IPS DF 19.7 (cell line): ENCODE measurements at regions not wholly inside any gene's neighbourhood (a gene's known extent, or its start where the extent isn't known, plus 50 kb on each side); places are given as distances from the start of the nearest gene placed in this dataset.
"Not testable (repeated sequence)": the region's sequence is repeated elsewhere in the genome, so short reads cannot be mapped to it uniquely, and the experiment has no call there.

Experiments used
- DNase-seq: peaks from one replicate; pipeline ENCODE4 v3.0.0-alpha.2; 2013; ENCODE audit warnings: low read depth, low spot score

DNA sequence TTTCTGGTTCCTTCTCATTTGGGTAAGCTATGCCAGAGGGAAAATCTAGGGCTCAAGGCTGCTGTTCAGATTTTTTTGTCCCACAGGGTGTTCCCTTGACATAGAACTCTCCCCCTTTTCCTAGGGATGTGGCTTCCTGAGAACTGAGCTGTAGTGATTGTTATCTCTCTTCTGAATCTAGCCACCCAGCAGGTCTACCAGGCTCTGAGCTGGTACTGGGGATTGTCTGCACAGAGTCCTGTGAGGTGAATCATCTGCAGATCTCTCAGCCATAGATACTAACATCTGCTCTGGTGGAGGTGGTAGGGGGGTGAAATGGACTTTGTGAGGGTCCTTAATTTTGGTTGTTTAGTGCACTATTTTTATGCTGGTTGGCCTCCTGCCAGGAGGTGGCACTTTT is 167.3 kb upstream of the PGR start:
- DNase-seq: no peak

DNA sequence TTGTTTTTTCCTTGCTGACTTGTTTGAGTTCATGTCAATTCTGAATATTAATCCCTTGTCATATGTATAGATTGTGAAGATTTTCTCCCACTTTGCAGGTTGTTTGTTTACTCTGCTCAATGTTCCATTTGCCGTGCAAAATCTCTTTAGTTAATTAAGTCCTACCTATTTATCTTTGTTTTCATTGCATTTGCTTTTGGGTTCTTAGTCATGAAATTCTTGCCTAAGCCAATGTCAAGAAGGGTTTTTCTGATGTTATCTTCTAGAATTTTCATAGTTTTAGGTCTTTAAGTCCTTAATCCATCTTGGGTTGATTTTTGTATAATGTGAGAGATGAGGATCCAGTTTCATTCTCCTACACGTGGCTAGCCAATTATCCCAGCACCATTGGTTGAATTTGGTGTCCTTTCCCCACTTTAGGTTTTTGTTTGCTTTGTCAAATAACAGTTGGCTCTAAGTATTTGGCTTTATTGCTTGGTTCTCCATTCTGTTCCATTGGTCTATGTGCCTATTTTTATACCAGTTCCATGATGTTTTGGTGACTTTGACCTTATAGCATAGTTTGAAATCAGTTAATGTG is 163.1 kb upstream of the PGR start:
- no peak for DNase-seq

DNA sequence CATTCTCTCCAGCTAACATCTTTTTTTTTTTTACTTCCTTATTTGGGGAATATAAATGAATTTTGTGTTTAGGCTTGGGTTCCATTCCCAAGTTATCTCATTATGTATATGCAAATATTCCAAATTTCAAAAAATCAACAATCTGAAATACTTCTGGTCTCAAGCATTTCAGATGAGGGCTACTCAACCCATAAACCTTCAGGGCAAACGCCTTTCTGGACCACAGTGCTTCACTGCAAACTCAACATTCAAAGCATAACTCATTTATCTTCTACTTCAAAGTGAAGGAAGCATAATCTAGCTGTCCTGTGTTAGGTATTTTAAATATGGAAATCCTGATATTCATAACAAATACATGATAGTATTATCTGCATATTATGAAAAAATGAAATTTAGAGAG is 161.7 kb upstream of the PGR start:
- DNase-seq: no peak

DNA sequence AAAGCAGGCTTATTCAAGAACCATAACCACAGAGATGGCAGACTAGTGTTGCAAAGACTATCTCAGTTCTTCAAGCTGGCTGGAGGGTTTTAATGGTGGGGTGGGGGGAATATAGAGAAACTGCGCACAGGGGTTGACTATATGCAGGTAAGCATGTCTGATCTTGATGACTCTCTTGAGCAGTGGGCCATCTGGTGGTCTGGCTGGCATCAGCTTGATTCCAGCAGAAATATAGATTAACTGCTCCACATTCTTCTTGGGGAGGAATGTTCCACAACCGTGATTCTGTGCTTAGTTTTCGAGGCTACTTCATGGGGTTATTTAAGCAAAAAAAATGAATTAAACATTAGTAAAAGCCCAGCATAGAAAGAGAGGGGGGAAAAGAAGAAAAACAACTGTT is 158.8 kb upstream of the PGR start:
- DNase-seq: no peak

DNA sequence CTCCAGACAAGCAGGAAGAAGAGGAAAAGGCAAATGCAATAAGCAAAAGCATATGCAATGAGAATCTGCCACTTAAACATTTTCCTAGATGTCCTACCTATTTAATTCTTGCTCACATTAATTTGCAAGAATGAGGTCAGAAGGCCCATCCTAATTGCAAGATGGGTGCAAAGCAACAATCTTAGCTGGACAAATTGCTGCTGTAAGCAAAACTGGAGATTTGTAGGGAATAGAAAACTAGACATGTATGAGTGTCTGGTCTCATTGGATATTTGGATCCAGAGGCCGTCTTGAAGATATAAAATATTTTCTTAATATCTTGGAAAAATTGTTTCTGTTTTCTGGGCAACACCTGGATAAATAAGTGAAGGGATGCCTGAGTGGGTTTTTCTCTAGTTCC is 150.1 kb upstream of the PGR start:
- no peak for DNase-seq

DNA sequence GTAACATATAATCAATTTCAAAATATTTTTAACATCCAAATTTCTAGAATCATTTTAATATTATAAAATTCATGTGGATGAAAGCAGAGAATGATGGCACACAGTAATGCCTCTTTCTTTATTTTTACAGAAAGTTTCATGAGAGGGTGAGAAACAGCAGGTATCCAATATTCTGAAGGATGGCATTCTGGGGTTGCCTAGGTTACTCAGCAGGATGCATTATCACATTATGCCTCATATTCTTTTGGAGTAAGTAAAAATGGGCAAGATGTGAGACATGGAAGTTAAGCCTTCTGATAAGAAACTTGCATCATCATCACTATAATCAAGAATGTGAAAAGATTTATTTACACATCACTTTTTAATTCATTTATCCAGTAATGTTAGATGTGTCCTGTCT is 148.7 kb upstream of the PGR start:
- no peak for DNase-seq

DNA sequence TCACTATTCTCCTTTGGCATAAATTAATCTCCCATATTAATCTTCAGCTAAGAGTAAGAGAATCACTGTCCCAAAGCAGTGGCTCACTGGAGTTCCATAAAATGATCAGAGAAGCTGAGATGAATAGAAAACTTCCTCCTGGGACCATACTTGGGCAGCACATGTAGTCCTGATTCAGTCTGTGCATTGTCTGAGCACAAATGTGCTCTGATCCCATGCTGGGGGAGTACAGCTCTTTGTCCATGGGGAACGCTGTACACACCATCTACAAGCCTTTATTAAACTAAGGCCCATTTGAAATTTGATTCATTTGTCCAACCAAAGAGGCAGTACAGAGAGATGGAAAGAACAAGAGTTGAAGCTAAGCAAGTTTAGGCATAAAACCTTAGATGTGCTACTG is 147.4 kb upstream of the PGR start:
- no peak for DNase-seq

DNA sequence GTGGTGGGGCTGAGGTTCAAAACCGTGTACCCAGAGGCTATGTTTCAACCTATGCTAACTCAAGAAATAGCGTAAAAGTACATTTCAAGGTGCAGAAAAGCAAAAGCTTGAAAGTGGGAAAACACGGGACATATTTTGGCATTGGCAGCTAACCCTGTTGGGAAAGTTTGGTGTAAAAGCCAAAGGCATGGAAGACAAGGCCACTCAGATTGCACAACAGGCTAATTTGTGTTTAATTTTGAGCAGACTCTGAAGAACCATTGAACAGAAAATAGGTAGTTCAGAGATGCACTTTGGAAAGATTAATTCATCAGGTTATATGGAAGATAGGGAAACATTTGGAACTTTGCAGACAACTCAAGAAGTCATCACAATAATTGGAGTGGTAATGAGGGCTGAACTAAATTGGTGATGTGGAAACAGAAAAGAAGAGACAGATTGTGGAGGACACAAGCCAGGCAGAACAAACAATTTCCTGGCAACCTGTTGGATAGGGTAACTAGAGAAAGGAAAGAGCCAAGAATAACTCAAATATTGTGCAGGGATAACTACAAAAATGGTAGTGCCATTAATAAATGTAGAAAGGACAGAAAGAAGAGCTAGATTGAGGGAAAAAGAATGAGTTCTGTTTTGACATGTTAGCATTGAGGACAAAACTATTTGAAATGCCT is 140.5 kb upstream of the PGR start:
- DNase-seq: no peak

DNA sequence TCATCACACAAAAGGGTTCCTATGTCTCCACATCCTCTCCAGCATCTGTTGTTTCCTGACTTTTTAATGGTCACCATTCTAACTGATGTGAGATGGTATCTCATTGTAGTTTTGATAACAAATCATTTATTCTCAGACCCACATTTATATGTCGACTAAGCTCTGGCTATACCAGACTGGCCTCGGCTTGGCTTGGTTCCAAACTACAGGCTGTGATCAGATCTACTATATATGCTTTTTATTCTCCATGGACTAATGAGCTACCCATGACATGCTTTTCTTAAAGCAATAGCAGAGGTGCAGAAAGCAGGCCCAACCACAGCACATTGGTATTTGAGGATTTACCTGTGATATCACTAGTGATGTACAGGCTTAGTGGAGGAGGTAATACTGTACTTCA is 139.8 kb upstream of the PGR start:
- DNase-seq: no peak

DNA sequence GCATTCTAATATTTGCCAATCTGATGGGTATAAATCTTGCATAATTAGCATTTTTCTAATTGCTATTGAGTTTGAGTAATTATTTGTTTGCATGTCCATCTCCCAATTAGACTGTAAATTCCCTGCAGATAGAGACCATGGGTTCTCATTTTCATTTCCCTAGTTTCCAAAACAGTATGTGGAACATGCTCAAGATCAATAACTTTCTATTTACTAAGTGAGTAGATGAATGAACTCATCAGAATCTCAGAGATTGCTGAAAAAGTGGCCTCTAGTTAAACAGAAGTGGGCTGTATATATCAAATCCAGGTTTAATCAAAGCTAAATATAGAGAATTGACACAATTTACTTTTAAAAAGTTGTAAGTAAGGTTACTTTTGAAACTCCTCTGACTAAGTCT is 138.0 kb upstream of the PGR start:
- DNase-seq: no peak

DNA sequence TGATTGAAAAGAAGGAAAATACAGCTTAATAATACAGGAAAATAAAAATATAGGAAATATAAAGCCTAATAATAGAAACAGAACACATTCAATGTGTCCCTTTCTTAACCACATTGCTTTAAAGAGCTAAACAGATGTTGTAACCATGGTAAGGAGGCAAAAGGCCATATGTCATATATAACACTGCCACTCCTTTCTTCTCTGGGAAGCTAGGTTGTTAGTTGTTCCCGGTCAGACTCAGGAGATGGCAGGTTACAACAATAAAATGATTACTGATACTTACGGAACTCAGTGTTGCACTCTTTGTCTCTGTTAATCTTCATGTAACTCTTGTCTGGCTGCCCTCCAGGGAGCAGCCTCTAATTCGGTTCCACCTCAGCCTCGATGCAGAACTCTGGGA is 134.7 kb upstream of the PGR start:
- no peak for DNase-seq

DNA sequence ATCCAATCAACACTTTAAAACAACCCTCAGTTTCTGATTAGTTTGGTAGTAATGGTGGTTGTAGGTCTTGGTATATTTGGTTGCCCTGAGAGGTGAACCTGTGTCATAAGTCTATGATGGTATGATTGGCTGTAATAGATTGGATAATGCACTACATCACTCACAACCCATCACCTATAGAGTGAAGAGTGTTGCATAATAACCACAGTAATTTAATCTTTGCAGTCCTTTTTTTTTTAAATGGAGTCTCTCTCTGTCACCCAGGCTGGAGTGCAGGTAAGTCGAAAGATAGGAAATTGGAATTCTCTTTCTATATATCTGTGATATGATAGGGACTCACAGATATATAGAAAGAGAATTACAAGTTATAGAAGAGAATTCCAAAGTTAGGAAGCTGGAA is 133.4 kb upstream of the PGR start:
- DNase-seq: no peak

DNA sequence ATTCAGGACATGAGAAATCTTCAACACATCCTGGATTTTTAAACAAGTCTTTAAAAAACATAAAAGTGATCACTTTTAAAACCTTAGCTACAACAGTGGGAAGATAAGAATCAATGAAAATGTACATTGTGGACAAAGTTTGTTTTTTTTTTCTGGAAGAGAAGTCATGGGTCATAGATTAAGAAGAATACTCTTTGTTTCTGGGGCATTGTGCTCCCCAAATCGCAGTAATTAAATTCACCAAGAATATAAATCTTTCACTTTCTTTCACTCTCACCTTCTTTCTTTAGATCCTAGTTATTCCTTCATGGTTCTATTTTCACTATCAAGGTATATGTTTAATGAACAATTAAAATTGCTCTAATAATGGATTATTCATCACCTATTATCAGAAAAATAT is 132.6 kb upstream of the PGR start:
- DNase-seq: no peak

DNA sequence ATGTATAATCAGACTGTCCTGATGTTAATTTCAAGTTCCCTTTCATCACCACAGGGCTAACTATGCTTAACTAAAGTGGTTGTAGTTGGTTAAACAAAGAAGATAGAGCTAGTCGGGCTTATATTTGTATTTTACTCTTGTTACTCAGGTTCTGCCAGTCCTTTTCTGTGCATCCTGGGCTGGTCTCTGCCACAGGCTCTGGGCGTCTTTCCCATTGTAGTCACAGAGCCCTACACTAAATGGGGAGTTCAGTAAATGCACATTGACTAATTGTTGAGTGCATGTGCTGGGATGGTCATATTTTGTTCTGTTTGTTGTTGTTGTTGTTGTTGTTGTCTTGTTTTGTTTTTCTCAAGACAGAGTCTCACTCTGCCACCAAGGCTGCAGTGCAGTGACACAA is 125.4 kb upstream of the PGR start:
- DNase-seq: no peak

DNA sequence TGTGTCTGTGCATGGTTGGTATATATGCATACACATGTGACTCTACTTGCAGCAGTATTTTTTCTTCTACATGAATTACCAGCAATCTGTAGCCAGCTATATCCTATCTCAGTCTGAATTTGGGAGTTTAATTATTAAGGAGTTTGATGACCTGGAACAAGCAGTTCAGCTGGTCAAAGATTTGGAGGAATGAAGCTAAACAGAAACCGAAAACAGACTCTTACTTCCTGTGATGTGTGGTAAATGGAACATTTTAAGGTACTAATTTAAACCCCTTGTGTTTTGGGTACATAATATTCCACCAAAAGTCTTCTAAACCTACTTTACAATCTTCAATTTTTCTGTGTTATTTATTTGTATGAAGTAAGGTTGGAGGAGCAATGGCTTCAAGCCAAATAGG is 124.4 kb upstream of the PGR start:
- DNase-seq: no peak

DNA sequence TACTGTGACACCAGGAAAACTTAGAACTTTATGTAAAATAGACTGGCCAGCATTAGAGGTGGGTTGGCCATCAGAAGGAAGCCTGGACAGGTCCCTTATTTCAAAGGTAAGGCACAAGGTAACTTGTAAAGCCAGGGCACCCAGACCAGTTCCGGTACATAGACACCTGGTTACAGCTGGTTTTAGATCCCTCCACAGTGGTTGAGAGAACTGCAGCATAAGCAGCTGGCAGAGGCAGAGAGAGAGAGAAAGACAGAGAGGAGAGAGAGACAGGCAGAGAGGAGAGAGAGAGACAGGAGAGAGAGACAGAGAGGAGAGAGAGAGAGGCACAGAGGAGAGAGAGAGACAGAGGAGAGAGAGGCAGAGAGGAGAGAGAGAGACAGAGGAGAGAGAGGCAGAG is 116.0 kb upstream of the PGR start:
- not testable (repeated sequence) for DNase-seq

DNA sequence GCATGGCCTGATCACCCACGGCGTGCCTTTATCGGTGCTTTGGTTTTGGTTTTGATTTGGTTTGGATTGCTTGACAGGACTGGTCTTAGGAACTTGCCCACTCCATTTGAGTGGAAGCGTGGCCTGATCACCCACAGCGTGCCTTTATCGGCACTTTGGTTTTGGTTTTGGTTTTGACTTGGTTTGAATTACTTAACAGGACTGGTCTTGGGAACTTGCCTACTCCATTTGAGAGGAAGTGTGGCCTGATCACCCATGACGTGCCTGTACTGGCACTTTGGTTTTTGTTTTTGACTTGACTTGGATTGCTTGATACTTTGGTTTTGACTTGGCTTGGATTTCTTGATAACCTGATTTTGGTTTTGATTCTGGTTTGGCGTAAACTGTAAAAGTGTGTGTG is 115.5 kb upstream of the PGR start:
- DNase-seq: not testable (repeated sequence)

DNA sequence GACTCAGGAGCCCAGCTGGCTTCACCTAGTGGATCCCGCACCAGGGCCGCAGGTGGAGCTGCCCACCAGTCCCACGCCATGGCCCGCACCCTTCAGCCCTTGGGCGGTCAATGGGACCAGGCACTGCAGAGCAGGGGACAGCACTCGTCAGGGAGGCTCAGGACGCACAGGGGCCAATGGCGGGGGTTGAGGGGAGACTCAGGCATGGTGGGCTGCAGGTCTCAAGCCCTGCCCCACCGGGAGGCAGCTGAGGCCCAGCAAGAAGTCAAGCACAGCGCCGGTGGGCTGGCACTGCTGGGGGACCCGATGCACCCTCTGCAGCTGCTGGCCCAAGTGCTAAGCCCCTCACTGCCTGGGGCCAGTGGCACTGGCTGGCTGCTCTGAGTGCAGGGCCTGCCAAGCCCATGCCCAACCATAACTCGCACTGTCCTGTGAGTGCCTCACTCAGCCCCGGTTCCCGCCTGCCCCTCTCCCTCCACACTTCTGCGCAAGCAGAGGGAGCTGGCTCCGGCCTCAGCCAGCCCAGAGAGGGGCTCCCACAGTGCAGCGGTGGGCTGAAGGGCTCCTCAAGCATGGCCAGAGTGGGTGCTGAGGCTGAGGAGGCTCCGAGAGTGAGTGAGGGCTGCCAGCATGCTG is 111.7 kb upstream of the PGR start:
- no peak for DNase-seq

DNA sequence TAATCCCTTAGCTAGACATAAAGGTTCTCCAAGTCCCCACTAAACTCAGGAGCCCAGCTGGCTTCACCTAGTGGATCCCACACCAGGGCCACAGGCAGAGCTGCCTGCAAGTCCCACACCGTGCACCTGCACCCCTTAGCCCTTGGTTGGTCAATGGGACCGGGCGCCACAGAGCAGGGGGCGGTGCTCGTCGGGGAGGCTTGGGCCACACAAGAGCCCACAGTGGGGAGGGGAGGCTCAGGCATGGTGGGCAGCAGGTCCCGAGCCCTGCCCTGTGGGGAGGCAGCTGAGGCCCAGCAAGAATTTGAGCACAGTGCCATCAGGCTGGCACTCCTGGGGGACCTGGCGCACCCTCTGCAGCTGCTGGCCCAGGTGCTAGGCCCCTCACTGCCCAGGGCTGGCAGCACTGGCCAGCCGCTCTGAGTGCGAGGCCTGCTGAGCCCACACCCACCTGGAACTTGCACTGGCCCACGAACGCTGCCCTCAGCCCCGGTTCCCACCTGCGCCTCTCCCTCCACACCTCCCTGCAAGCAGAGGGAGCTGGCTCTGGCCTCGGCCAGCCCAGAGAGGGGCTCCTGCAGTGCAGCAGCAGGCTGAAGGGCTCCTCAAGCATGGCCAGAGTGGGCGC is 101.7 kb upstream of the PGR start:
- DNase-seq: not testable (repeated sequence)

DNA sequence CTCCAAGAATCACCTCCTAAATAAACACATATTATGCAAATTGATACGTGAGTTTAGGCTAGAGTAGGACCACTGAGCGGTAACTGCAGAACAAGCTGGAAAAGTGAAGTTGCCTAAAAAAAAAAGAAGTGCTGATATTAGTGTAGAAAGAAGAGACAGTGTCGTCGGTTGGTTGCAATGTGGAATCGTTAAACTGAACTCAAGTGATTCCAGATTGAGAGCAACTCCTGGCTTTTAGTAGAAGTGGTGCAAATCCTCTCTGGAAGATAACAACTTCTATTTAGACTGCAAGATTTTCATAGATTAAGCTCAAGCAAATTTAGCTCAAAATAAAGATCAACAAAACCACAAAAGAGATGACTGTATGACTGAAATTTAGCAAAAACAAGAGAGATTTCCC is 97.0 kb upstream of the PGR start:
- DNase-seq: no peak

DNA sequence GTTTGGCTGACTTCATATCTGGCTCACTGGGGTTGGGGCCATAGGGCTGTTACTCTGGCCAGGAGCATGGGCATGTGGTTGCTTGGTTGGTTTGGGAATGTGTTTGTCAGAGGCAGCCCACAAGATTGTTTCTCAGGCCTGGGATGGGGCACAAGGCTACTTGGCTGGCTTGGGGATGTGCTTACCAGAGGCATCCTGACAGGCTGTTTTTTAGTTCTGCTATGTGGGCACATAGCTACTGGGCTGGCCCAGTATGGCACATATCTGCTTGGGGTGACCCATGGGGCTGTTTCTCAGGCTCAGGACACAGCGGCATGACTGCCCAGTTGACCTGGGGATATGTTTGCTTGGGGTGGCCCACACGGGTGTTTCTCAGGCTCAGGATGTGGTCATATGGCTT is 94.6 kb upstream of the PGR start:
- DNase-seq: no peak

DNA sequence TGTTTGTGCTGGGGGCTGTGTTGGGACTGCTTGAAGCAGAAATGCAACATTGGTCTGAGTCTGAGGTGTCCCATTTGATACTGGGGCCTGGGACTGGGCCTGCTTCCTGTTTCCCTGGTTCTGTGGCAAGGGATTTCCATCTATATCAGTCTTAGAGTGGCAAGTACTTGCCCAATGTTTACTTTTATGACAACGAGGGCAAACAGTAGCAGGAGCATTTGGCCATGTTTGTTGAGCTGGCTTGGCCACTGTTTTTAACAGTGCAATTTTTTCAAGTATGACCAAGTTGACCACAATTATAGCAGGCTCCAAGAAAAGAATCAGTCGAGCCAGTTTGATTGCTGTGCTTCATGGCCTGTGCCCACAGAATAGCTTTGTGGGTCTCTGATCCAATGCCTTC is 88.5 kb upstream of the PGR start:
- not testable (repeated sequence) for DNase-seq

DNA sequence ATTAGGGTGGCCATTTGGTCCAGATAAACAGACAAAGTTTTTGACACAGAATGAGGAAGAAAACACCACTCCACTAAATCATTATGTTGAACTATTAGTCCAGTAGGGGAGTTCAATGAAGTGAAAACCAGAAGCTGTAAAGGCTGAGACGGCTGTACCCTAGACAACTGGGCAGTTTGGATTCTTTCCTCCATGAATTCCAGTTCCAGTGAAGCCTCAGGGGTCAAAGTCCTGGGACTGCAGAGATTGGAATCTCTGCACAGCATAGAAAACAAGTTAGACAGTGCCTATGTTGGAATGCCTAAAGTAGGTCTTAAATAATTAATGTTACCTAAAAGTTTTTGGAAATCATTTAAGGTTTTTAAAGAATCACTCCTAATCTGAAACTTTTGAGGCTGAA is 86.5 kb upstream of the PGR start:
- not testable (repeated sequence) for DNase-seq
